HG03469 (cell line): ENCODE measurements at regions not wholly inside any gene's neighbourhood (a gene's known extent, or its start where the extent isn't known, plus 50 kb on each side); places are given as distances from the start of the nearest gene placed in this dataset.

ENCODE experiments used
- ATAC-seq: cut with Tn5 transposase; IDR thresholded peaks from one replicate; pipeline ENCODE4 v1.9.1; 2021; ENCODE audit warnings: mild to moderate bottlenecking, moderate library complexity, moderate number of reproducible peaks; ENCODE audit not compliant: unreplicated experiment

GRCh38 chr18:10300739-10301138 is 153.7 kb upstream of the APCDD1 start:
- ATAC-seq, result no peak

DNA sequence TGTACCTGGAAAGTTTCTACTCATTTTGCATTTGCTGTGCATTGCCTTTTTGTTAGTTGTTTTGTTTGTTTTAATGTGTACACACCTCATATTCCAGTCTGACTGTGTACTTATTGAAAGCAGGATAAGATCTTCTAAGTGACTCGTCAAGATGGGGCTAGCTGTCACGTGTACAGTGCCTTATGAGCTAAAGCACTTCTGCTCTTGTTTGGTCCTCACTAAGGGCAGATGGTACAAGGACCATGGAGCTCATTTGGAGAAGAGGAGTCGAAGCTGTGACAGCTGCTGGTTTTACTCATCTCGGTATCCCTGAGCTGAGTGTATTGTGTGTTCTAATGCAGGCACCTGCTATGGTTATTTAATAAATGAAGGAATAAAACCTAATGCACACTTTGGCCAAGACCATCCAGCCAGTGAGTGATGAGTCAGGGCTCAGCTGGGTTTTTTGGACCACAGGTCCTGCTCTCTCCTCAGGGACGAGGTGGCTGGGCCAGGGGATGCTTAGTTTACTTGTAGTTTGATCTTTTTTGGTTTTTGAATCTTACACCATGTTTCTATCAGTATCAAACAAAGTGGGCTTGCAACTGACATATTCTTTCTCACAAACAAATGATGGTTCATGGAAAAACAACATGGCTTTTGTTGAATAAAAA is 152.5 kb upstream of the APCDD1 start:
- ATAC-seq, result no peak

DNA sequence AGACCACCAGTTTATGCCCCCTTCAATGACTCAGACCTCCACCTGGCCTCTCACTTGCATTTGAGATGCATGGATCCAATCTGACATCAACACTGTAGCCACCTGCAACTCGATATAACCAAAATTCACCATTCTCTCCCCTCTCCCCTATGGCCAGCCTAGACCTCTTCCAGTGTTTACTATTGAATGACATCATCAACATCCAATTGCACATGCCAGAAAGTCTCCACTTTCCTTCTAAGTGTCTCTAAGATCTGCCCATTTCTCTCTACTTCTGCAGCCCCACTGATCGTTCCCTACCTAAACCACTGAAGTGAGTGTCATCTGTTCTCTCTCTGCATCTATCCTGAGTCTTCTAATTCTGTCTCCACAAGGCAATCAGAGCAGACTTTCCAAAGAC is 151.3 kb upstream of the APCDD1 start:
- no peak for ATAC-seq

GRCh38 chr18:10304853-10305252 is 149.6 kb upstream of the APCDD1 start:
- no peak for ATAC-seq

- no peak for ATAC-seq
Measured at GRCh38 chr18:10306779-10307178, 147.7 kb upstream of the APCDD1 start.

GRCh38 chr18:10308154-10308553 is 146.3 kb upstream of the APCDD1 start:
- no peak for ATAC-seq

- no peak for ATAC-seq
Measured at GRCh38 chr18:10310626-10311025, 143.8 kb upstream of the APCDD1 start.

- no peak for ATAC-seq
Measured at GRCh38 chr18:10312326-10313015, 142.0 kb upstream of the APCDD1 start.

- ATAC-seq, result no peak
Measured at GRCh38 chr18:10313016-10313342, 141.5 kb upstream of the APCDD1 start.

- no peak for ATAC-seq
Measured at GRCh38 chr18:10314066-10314465, 140.4 kb upstream of the APCDD1 start.

- no peak for ATAC-seq
Measured at GRCh38 chr18:10315522-10315921, 138.9 kb upstream of the APCDD1 start.

DNA sequence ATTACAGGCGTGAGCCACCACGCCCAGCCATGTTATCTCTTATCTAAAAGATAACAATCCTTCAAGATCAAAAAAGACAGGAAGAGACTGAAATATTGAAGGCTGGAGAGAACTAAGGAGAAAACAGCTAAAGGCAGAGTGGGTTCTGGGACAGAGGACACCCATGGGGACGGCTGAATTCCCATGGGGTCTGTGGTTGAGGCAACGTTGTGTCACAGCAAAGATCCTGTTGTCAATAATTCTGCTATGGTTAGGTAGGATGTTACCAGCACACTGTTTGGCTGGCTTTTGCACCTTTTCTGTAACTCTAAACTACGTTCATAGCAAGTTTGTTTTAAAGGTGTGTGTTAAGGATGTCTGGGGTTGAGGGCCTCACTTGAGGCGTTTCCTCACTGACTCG is 137.7 kb upstream of the APCDD1 start:
- no peak for ATAC-seq

- no peak for ATAC-seq
Measured at GRCh38 chr18:10317864-10318690, 136.4 kb upstream of the APCDD1 start.

- ATAC-seq, result no peak
Measured at GRCh38 chr18:10318691-10318970, 135.8 kb upstream of the APCDD1 start.

- ATAC-seq, result no peak
Measured at GRCh38 chr18:10319026-10319425, 135.4 kb upstream of the APCDD1 start.

DNA sequence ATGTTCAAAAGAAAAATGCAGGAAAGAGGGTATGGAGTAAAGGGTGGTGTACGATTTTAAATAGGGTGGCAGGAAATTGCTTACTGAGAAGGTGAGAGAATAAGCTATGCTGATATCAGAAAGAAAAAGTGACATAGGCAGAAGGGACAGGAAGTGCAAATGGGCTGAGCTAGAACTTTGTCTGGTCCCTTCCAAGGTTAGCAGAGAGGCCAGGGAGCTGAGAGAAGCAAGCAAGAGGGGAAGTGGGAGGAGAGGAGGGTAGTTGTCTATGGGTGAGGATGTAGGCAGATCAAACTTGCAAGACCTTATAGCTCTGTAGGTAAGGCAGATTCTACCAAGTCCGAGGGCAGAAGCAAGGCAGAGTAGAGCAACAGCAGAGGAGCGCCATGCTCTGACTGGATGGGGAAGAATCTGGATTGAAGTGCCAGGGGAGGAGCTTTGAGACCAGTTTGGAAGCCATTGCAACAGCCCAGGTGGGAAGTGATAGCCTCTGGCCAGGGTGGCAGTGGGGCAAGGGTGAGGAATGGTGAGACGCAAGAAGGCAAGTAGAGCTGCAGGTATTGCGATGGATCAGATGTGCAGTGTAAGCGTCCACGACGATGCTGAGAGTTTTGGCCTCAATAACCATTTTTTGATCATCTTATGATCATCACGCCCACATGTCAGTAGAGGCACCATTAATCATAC is 134.4 kb upstream of the APCDD1 start:
- ATAC-seq, result no peak

DNA sequence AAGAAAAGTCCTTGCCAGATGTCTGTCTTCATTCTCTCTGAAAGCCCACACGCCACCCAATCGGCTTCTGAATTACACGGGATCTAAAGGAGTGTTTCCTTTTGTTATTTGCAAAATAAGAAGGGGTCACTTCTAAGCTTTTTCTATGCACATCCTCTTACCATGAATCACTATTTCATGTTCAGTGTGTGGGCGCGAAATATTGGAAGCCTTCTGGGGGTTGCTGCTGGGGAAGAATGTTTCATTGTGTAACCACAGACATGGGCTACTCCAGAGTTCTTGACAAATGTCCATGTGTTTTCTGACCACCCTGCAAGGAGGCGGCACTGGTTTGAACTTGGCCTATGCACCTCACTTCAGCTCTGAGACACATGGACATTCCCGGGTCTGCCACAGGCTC is 133.6 kb upstream of the APCDD1 start:
- no peak for ATAC-seq

DNA sequence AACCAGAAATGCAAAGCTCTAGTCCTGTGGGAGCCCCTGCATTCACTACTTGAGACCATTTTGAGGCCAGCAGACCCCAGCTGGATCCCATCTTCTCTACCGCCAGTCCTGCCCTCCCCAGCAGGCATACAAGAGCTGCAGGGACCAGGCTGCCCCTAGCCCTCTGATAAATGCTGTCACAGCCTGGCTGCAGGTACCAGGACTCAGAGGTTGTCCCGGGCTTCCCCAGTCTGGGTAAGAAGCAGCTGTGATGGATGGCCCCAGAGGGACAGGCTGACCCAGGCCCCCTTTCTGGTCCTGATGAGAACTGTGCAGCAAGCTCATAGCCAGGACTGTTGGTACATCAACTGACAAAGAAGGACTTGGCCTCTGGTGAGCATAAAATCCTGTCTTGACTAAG is 132.9 kb upstream of the APCDD1 start:
- ATAC-seq, result no peak

GRCh38 chr18:10322004-10322403 is 132.4 kb upstream of the APCDD1 start:
- no peak for ATAC-seq

DNA sequence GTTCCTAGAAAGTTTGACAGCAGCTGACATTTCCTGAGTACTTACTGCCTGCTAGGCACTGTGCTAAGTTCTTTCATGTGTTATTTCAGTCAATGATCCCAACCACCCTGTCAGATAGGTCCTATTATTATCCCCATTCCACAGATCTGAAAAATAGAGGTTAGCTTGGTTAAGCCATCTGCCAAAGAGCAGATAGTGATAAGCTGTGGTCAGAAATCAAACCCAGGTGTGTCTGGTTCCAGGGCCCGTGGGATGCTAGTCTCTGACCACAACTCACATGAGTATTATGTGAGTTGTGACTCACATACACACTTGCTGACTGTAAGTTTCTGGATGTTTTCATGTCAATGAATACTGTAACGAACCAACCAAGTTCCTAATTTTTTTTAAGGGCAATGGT is 132.0 kb upstream of the APCDD1 start:
- ATAC-seq, result no peak

DNA sequence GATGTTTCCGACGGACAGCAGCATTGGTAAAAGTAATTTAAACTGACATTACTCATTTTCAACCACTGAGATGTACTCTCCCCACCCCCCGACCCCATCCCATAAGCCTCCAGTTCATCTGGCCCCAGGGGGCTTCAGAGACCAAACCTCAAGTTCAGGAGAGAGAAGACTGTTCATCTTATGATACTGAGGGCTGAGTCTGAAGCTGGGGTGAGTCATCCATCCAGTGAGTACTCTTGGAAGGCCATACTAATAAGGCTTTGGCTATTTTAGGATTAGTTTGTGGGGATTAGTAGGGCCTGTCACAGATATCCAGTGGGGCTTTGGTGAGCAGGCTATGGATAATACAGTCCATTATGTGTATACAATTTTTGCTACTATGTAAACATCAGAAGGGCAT is 125.3 kb upstream of the APCDD1 start:
- no peak for ATAC-seq

DNA sequence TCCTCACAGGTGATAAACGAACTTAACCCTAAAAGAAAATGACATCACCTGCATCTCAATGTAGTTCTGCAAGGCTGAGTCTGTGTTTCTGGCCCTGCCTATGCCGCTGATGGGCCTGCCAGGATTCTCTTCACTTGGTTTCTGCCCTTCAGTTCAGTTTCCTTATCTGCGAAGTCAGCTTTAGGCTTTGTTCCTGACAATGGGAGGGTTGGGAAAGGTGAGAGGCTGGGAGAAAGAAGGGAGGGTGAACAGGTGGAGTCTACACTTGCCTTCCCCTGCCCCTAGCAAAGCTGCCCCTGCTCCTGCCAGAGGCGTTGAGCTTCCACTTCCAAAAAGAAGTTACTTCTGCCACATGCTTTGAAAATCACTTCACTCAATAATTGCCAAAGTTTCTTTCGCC is 124.0 kb upstream of the APCDD1 start:
- no peak for ATAC-seq
